SK-N-MC (cell line): ENCODE measurements at regions not wholly inside any gene's neighbourhood (a gene's known extent, or its start where the extent isn't known, plus 50 kb on each side); places are given as distances from the start of the nearest gene placed in this dataset.

Experiments
- DNase-seq: peaks from one replicate; pipeline ENCODE4 v3.0.0-alpha.2; 2011; ENCODE audit warnings: low read depth, low spot score
- H3K27ac ChIP-seq: fragments of 200-600 bp; sonication (generic); 2 replicates; pipeline ENCODE4 v1.5.1; 2016; ENCODE audit warnings: mixed run types
- H3K36me3 ChIP-seq: fragments of 200-600 bp; sonication (generic); 2 replicates; pipeline ENCODE4 v1.6.1; 2017; ENCODE audit warnings: antibody characterized with exemption, low read length, mixed read lengths; ENCODE audit not compliant: insufficient read depth
- H3K4me3 ChIP-seq: fragments of 200-600 bp; sonication (generic); 2 replicates; pipeline ENCODE4 v1.5.1; 2016
- H3K9ac ChIP-seq: fragments of 200-600 bp; sonication (generic); 2 replicates; pipeline ENCODE4 v1.8.0; 2017; ENCODE audit warnings: mixed run types, mixed read lengths; ENCODE audit not compliant: insufficient read length
- H3K9me3 ChIP-seq: fragments of 200-600 bp; sonication (generic); 2 replicates; pipeline ENCODE4 v1.6.1; 2017; ENCODE audit warnings: low read depth, mild to moderate bottlenecking, antibody characterized with exemption, low read length, moderate library complexity, mixed read lengths
- EZH2 ChIP-seq: fragments of 200-600 bp; sonication (generic); IDR thresholded peaks from one replicate; pipeline ENCODE4 v1.6.1; 2017; ENCODE audit warnings: antibody characterized with exemption
- FOXP2 ChIP-seq: optimal IDR thresholded peaks from 2 replicates; pipeline ENCODE3; 2011; ENCODE audit warnings: mild to moderate bottlenecking, moderate library complexity; ENCODE audit not compliant: insufficient read depth; ENCODE audit errors: extremely low read length, control extremely low read depth
- POLR2AphosphoS5 ChIP-seq: IDR thresholded peaks from 2 replicates; pipeline ENCODE4 v1.6.1; 2012; ENCODE audit warnings: mild to moderate bottlenecking, low read depth, low read length, borderline replicate concordance

DNA sequence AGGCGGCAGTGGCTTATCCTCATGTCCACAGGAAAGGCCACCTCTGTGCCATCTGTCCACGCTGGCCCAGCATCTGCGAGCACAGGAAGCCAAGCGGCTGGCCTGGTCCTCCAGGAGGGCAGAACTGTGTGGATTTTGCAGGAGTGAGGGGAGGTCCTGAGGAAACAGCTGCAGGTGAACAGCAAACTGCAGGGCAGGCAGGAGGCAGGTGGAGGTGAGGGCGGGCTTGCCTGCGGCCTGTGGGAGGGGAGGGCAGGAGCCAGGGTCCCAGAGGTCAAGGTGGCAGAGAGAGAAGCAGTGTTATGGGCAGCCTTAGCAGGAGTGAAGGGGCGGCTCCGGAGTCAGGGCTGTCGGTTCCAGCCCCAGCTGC lies 369.7 kb downstream of the SHANK2 start:
- Histone ChIP-seq H3K9me3 (no peaks in the 10 kb centered on the region), H3K9ac (no peak overlapping the region), H3K27ac (no peak overlapping the region), H3K4me3 (no peak overlapping the region), H3K36me3 (no peaks in the 10 kb centered on the region)
- TF ChIP-seq EZH2 (no peak), FOXP2 (no peak), POLR2AphosphoS5 (no peak)
- no peak for DNase-seq

GRCh38 chr11:70883323-70883940 lies 368.9 kb downstream of the SHANK2 start:
- no peaks in the 10 kb centered on the region for H3K9me3 ChIP-seq
- no peak overlapping the region for H3K27ac ChIP-seq
- H3K36me3 ChIP-seq = no peaks in the 10 kb centered on the region
- no peak overlapping the region for H3K4me3 ChIP-seq
- no peak for TF ChIP-seq EZH2
- no peak for TF ChIP-seq FOXP2
- TF ChIP-seq POLR2AphosphoS5 = no peak
- DNase-seq = no peak
- H3K9ac ChIP-seq = no peak overlapping the region

- TF ChIP-seq EZH2 (no peak), POLR2AphosphoS5 (no peak), FOXP2 (no peak)
- no peak for DNase-seq
- Histone ChIP-seq H3K4me3 (no peak overlapping the region), H3K9ac (no peak overlapping the region), H3K9me3 (no peaks in the 10 kb centered on the region), H3K36me3 (no peaks in the 10 kb centered on the region), H3K27ac (no peak overlapping the region)
Measured at GRCh38 chr11:70883973-70884623, 368.3 kb downstream of the SHANK2 start.

- Histone ChIP-seq H3K27ac (no peak overlapping the region), H3K9me3 (no peaks in the 10 kb centered on the region), H3K9ac (no peak overlapping the region), H3K4me3 (no peak overlapping the region), H3K36me3 (no peaks in the 10 kb centered on the region)
- no peak for TF ChIP-seq FOXP2
- DNase-seq = no peak
Measured at GRCh38 chr11:70885281-70886231, 366.8 kb downstream of the SHANK2 start.

DNA sequence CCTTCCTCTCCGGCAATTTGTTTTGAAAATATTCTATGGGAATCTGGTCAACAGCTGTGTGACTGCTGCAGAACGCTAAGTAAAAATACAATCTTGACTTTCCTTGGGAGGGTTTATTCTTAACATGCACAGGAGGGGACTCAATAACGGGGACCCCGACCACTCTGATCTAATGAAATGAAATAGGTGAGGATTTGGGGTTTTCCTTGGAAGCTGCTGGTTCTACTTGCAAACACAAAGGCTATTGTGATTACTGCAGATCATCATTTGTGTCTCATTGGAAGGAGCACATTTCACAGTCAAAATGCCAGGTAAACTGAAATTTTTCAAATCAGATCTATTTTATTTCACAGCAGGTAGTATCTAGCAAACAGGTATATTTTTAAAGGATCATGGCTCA lies 366.1 kb downstream of the SHANK2 start:
- no peaks in the 10 kb centered on the region for H3K36me3 ChIP-seq
- no peak for TF ChIP-seq POLR2AphosphoS5
- no peak for TF ChIP-seq EZH2
- no peak for TF ChIP-seq FOXP2
- H3K4me3 ChIP-seq = no peak overlapping the region
- H3K27ac ChIP-seq = no peak overlapping the region
- DNase-seq = no peak
- H3K9me3 ChIP-seq = no peaks in the 10 kb centered on the region
- no peak overlapping the region for H3K9ac ChIP-seq

DNA sequence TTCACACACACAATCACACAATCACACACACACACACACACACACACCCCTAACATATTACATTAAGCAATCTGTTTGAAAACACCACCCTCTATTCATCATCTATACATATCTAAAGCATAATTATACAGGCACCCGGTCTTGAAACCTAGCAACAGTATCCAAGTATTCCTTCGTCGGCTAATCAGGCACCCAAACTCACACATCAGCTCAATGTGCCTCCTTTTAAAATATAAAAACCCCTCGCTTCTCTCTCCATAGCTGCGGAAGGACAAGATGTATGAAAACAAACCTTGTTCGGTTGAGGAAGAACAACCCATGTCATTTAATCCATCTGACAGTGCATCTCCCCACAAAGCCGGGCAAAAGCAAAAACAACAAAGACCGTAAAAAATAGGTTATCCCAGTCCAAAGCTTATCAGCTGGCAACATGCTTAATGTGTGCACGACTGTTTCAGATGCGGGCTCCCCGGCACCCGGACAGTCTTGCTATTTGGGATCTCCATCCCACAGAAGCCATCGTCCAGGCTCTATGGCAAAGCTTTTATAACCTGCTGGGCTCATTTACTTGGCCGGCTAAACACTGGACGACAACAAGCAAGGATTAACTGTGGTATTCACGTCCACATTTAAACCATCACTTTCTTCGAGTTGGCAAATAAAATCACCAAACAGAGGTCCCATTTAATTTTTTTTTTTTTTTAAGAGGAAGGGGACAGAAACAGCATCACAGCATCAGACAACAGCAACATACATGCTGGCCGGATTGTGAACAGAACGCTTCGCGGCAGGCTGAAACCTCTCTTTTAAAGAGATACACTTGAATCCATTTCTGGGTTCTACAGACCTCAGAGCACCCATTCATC lies 365.5 kb downstream of the SHANK2 start:
- TF ChIP-seq POLR2AphosphoS5 (no peak), EZH2 (no peak), FOXP2 (no peak)
- H3K27ac ChIP-seq = no peak overlapping the region
- DNase-seq = no peak

GRCh38 chr11:70887542-70887827 lies 364.9 kb downstream of the SHANK2 start:
- TF ChIP-seq FOXP2 (no peak), POLR2AphosphoS5 (no peak), EZH2 (no peak)
- no peak for DNase-seq
- H3K36me3 ChIP-seq = no peaks in the 10 kb centered on the region

More for the DNA sequence above, 365.5 kb downstream of the SHANK2 start:
- Histone ChIP-seq H3K4me3 (no peak overlapping the region), H3K36me3 (no peaks in the 10 kb centered on the region), H3K9me3 (no peaks in the 10 kb centered on the region), H3K9ac (no peak overlapping the region)

GRCh38 chr11:70888061-70888460 lies 364.3 kb downstream of the SHANK2 start:
- no peak for TF ChIP-seq POLR2AphosphoS5
- TF ChIP-seq FOXP2 = no peak
- TF ChIP-seq EZH2 = no peak
- Histone ChIP-seq H3K9me3 (no peaks in the 10 kb centered on the region), H3K36me3 (no peaks in the 10 kb centered on the region), H3K4me3 (no peak overlapping the region), H3K27ac (no peak overlapping the region), H3K9ac (no peak overlapping the region)
- no peak for DNase-seq

More at GRCh38 chr11:70887542-70887827, 364.9 kb downstream of the SHANK2 start:
- H3K9ac ChIP-seq = no peak overlapping the region
- no peaks in the 10 kb centered on the region for H3K9me3 ChIP-seq
- H3K27ac ChIP-seq = no peak overlapping the region
- H3K4me3 ChIP-seq = no peak overlapping the region
